Ammon's horn (tissue), 1 donor: ENCODE measurements at regions not wholly inside any gene's neighbourhood (a gene's known extent, or its start where the extent isn't known, plus 50 kb on each side); places are given as distances from the start of the nearest gene placed in this dataset.
A peak's percentile ranks its signal among the peaks of the same experiment; 100 is the strongest.

Experiments used
- DNase-seq: peaks from one replicate; pipeline ENCODE4 v3.0.0-alpha.2; 2016; ENCODE audit warnings: low spot score

DNA sequence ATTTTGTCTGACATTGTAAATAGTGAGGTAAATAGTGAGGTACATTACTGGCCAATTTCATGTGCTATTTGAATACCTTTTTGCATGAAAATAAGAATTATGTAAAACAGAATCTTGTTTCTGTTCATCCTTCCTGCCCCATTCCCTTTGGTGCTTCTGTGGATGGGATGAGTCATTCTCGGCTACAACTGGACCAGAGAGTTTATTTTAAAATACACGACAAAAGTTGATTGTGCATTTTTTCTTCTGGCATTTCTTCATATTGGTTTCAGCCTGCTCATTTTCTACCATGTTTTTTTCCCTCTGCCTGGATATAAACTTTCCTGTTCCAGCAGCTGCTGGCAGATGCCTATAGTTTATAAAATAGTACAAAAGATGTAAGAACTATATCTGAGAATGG is 107.5 kb downstream of the CYSLTR2 start:
- DNase-seq = no peak

DNA sequence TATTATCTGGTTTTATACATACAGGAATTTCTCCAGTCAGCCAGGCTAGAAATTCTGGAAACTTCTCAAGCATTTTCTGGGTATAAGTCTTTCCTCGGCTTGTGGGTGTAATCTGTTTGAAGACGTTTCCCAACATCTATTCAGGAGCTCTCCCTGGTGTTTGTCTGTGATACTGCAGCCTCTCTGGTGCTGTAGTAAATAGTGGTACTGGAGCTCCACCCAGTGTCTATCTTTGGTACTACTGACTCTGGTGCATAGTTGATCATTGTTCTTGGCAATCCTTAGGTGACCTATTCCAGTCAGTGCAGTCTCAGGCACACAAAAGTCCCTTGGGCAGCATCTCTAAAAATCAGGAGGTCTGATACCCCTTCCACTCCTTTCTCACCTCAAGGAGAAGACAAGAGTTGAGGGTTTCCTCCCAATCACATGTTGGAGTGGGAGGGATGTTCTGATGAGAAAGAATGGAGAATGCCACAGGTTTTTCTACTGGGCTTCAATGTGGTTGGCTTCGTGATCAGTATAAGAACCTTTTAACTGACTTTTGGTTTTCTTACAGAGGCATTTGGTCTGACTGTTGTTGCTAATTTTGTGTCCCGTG is 115.5 kb downstream of the CYSLTR2 start:
- peak; percentile 82 for DNase-seq

DNA sequence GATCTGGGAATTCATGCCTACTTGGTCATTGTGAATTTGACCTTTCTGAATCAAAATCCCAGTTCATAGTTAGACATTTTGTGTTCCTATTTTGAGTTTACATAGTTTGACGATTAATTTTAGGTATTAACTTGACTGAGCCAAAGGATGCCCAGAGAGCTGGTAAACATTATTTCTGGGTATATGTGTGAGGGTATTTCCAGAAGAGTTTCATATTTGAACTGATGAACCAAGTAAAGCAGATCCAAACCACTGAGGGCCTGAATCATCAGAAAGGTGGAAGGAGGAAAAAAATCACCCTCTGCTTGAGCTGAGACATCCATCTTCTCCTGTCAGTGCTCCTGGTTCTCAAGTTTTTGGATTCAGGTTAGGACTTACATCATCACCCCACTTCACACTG is 116.6 kb downstream of the CYSLTR2 start:
- no peak for DNase-seq

DNA sequence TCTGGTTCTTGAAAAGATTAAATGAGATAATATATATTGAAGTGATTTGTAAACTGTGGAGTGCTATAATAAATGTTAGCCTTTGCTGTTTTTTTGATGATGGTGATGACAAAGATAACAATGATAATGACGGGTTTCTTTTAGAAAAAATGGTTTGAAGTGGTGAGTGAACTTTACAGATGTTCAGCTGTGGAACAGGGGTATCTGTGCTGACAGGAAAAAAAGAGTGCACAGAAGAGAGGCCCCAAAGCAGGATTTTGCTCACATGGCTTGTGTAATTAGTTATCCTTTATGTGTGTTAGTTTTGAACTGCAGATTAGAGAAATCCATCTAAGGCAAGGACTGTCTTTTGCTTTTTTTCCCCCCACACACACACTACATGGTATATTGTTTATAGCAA is 119.2 kb downstream of the CYSLTR2 start:
- DNase-seq = no peak

DNA sequence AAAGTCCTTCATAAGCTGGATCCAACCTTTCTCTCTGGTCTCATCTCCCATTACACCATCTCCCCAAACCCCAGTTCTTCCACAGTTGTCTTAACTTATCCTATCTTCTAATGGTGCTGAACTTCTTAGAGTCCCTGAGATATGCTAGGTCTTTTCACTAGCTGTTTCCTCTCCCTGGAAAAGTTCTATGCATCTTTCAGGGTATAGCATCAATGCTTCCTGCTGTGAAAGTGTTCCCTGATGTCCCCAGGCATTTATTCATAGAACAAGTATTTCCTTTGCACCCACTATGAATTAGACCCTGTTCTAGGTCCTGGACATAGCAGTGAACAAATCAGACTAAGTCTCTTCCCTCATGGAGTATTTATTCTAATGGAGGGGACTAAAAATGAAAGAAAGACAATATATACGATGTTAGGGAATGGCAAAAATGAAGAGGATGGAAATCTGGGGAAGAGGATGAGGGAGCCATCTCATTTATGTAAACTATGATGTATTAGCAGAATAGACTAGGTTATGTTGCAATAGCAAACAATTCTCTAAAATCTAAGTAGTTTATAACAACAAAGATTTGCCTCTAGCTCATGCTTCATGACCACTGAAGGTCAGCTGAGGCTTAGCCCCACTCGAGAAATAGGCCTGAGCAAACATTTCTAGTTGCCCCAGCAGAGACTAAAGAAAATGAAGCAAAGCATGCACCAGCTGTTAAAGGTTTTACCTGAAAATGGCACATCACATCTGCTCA is 120.0 kb downstream of the CYSLTR2 start:
- DNase-seq = no peak

DNA sequence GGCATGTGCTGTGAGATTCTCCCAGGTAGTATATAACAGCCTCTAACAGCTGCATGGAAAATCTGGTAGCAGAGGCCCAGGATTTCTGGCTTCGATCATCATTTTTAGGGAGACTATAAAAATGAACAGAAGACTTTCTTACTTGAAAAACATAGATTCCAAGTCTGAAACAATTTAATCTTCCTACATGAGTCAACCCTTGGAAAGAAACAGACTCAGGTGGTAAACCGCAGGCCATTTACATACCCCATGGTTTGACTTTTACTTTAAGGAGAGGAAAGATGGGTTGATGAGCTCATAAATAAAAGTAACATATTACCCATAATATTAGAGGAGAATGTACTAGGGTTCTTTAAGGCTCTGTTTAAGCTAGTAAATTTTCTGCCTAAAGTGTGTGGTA is 121.6 kb downstream of the CYSLTR2 start:
- no peak for DNase-seq

DNA sequence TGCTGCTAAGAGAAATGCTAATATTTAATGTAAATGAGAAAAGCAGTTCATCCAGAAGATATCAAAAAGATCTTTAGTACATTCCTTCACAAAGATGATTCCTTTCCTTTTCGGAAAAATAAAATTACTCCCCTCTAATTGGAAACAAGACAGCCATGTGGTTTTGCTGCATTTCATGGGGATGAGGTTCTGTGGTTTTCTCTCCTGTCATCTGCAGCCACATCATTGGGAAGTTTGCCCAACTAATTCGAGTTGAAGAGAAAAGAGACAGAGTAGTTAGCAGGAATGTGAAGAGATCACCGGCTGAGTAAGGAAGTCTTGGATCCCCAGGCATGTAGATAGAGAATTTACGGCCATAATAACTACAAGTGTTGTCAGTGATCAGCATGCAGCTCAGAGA is 122.1 kb downstream of the CYSLTR2 start:
- no peak for DNase-seq

DNA sequence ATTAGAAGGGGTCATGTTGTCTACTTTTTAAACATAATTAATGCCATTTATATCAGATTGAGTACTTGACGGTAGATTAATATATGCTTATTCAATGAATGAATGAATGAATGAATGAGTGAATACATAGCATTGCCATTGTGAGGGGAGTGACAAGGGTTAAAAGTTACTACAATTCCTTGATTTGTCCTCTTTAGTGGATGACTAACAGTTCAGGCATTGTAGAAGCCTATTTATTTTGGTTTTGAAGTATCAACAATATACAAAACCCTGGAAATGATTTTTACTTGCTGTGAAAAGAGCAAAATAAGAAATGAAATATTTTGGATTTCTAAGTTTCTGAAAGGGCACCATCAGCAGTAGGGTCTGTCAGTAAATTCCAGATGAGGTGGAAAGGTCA is 122.7 kb downstream of the CYSLTR2 start:
- no peak for DNase-seq

DNA sequence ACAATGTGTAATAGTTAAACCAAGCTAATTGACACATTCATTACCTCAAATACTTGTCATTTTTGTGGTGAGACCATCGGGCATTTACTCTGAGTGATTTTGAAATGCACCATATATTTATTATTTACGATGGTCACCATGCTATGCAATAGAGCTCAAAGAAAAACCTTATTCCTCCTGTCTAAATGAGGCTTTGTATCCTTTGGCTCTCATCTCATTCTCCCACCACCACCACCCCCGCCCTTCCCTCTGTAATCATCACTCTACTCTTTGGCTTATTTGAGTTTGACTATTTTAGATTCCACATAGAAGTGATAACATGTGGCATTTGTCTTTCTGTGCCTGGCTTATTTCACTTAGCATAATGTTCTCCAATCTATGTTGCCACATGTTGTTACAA is 124.9 kb downstream of the CYSLTR2 start:
- DNase-seq = peak; percentile 34

DNA sequence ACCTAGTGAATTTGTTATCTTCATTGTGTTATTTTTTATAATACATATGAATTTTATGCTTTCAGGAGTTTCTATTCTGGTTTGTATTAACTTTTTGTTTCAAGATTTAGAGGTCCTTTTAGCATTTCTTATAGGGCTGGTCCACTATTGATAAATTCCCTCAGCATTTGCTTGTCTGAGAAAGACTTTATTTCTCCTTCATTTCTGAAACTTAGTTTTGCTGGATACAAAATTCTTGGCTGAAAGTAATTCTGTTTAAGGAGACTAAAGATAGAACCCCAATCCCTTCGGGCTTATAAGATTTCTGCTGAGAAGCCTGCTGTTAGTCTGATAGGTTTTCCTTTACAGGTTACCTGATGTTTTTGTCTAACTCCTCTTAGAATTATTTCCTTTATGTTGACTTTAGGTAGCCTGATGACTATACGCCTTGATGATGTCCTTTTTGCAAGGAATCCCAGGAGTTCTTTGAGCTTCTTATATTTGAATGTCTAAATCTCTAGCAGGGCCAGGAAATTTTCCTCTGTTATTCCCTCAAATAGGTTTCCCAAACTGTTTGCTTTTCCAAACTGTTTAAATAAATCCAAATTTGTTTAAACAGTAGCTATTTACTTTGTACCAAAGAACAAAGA is 127.1 kb downstream of the CYSLTR2 start:
- DNase-seq = no peak

DNA sequence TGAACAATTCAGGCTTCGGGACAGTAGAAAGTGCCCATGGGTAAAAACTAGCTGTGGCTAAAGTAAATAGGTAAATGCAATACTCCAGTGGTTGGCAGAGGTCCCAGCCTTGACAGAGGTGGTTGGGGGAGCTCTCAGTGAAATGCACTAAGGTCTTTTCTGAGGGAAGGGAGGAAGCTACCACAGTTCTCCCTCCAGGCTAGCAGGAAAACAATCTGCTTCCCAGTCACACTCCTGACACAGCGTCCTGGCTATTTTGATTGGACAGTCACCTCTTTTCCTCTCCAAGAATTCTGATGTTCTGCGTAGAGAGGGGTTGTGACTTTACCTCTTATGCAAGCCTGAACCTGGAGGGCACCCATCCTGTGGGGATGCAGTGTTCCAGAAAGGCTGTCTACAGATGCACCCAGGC is 128.7 kb downstream of the CYSLTR2 start:
- no peak for DNase-seq

DNA sequence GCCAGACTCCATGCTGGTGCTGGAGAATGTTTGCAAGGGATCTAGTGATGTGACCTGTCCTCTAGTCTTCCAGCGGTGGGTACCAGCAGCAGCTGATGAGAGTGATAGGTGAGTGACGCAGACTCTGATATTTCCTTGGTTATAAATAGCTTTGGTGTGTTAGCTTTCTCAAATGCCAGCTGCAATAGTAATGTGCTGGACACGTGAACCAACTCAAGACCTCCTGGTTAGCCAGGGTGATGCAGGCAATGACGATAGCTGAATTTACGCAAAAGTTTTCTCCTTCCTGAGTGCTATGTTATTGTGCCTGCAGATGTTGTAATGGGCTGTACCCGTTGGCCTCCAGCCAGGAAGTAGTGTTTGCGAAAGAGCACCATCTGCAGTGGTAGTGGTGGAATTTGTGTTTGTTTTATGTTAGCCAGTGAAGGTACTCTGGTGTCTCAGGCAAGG is 129.5 kb downstream of the CYSLTR2 start:
- DNase-seq = peak; percentile 38

DNA sequence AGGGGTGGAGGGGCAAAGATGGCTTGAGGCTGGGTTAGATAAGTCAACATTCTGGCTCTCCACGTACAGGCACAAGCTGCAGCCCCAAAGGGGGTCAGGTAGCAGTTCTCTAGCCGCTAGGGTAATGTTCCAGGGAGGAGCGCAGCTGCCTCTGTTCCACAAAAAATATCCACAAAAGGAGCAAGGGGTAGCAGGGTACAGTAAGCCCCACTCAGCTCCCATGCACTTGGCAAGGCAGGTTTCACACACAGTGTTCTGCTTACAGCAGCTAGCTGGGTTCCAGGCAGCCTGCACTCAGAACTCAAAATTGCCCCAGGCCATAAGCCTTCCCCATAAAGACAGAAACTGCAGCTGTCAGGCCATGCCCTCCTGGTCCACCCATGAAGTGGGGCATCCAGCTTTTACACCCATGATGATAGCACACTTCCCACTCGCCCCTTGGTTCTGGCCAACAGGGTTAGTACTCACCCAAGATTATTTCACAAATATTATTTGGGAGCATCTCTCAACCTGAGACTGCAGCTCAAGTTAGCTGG is 130.0 kb downstream of the CYSLTR2 start:
- DNase-seq = no peak

DNA sequence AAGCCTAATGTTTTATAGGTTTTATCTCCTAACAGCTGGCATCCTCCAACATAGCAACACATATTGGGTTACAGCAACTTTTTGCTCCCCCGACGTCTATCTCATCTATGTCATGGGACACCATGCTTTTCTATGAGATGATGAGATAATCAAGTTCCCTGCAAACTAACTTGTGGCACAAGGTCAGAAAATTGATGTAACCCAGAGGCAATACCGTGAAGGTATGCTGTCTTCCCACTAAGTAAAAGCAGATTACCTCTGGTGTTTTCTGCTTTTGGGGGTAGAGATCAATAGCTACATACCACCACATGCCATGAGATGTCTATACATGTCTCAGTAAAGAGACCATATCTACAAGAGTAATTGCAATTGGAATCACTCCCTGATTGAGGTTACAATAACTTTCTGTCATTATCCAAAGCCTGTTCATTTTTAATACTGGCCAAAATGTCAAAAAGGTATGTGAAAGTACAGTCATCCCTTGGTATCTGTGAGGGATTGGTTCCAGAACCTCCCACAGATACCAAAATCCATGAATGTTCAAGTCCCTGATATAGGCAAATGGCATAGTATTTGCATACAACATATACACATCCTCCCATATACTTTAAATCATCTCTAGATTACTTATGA is 131.3 kb downstream of the CYSLTR2 start:
- DNase-seq = no peak

DNA sequence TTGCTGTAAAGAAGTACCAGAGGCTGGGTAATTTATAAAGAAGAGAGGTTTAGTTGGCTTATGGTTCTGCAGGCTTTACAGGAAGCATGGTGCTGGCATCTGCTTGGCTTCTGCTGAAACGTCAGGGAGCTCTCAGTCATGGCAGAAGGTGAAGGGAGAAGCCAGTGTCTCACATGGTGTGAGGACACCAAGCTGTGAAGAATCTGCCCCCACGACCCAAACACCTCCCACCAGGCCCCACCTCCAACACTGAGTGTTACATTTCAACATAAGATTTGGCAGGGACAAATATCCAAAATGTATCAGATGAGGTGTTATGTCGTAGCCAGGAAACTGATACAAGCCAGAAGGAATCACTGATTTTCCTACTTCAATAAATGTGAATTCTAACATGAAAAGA is 136.5 kb downstream of the CYSLTR2 start:
- DNase-seq = peak; percentile 33

DNA sequence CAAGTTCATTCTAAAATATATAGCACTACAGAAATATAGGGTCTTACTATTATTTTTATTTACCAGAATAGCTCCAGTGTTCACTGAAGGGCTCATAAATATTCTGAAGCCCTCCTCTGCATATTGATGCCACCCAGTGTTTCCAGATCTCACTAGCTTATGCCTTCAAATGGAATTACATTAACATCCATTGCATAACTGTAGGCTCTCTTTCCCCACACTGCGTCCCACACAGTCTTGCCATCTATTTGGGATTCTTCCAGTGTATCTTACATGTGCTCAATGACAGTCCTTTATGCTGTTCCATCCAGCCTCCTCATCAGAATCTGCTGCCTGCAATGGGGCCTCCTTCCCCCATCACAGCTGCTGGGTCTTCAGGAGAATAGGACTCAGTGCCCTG is 137.2 kb downstream of the CYSLTR2 start:
- DNase-seq = peak; percentile 28

DNA sequence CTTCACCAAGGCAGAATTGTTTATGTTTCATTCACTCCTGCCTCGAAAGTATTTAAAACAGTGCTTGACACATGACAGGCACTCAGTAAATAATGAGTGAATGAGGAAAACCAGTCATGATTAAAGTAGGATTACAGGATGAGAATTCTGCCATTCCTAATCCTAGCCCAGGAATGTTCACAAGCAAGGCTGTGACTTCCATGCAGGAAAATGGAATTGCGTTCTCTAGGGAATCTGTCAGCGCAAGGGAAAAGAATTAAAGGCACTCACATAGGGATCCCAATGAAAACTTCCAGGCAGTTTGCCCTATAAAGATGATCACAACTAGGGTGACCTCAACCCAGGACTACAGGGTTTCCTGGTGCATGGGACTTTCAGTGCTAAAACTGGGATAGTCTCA is 143.4 kb downstream of the CYSLTR2 start:
- no peak for DNase-seq

DNA sequence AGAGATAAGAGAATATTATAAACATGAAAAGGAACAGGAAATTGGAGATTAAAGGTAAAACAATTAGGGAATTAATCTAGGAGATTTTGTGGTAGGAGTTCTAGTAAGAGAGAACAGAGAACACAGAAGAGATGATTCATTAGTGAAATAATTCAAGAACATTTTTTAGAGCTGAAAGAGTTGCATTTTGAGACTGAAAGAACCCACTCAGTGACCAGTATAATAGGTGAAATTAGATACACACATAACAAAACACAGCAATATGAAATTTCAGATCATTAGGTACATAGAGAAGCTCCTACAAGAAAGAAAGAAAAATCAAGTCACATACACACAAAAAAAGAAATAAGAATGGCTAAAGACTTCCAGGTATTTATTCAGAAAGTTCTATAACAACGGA is 144.0 kb downstream of the CYSLTR2 start:
- no peak for DNase-seq

DNA sequence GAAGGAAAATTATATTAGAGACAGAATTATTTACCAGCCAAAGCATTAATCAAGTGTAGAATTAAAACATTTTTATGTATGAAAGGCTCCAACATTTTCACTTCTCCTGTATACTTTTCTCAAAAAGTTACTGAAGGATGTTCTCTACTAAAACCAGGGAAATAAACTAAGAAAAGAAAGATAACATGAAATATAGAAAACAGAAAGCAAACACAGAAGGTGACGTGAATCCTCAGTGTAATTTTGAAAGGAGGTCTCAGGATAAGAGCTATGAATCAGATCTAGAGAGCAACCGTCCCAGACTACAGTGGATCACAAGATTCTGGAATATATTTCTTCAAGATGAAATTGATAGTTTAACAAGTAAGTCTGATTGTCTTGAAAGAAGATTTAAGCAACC is 144.5 kb downstream of the CYSLTR2 start:
- no peak for DNase-seq

DNA sequence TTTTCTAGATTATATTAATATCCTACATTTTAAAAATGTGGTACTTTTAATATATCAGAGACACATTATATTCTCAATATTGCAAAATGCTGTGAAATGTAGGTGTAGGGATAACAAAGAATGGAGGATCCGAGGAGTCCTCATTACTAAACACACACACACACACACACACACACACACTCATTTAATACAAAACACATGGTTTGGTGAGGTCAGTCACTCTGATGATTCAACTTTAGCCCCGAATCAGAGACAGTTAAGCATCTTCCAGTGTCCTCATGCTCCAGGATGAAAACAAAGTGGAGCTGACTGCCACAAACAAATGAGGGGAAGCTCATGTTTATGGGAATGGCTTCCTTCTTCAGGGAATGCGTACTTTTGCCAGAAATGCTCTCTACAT is 147.5 kb downstream of the CYSLTR2 start:
- no peak for DNase-seq

DNA sequence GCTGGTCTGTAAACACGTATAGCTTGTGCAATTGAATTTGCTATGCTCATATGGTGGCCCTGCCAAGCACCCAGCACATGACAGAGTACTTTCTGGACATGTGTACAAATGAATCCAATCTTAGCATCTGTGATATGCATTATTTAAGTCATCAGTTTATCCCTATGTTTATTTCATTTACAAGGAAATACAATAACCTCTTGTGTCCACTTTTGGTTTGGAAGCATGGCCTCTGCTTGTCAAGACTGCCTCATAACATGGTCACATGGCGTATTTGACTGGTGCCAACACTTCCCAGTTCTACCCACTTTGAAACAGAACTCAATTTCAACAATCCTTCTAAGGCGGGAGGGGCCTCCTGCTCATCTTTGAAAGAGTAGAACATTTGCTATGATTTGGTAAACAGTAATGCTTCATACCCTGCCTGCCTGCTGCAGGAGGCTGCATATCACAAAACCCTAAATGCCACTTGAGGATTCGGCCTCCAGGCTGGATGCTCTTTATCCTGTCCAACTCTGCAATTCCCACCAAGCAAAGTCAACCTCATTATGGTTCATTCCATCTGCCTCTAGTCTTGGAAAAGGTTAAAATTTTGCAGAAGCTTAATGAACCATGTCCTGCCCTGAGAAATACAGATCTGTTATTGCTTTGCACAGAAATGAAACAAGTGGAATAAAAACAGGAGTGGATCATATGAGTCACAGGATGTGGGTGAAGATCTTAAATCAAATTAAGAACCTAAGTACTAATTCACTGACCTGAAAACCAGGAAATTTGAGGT is 151.3 kb downstream of the CYSLTR2 start:
- no peak for DNase-seq

DNA sequence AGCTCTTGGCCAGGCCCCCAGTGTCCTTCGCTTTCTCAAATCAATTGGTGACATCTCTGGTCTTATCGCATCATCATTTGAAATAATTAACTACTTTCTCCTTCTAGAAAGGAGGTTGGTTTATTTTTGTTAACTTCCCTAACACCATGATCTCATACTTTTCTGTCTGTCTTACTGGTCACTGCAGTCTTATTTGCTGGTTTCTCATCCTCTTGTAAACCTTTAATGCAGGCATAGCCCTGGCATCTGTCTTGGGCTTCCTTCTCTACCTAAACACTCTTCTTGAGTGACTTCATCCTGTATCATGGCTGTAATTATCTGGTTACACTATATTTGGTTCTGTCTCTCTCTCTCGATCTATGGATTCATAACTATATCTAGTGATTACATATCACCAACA is 152.8 kb downstream of the CYSLTR2 start:
- DNase-seq = no peak
